Right lobe of liver (tissue), 6 donors: ENCODE measurements at regions not wholly inside any gene's neighbourhood (a gene's known extent, or its start where the extent isn't known, plus 50 kb on each side); places are given as distances from the start of the nearest gene placed in this dataset.
"Not testable (repeated sequence)": the region's sequence is repeated elsewhere in the genome, so short reads cannot be mapped to it uniquely, and the experiment has no call there.

ENCODE experiments used
- ATAC-seq, 4 donors: fragments of 200-7000 bp; cut with Tn5 transposase; one replicate each; pipeline ENCODE4 v1.9.1; 2020; ENCODE audit warnings: mild to moderate bottlenecking in 4 of 4, moderate library complexity in 4 of 4
- DNase-seq, 3 donors: peaks; one replicate each; pipeline ENCODE4 v3.0.0-alpha.2; 2020
- H3K27ac ChIP-seq, 3 donors: fragments of 200-600 bp; one replicate each; pipeline ENCODE4 v1.8.0; 2022
- H3K27me3 ChIP-seq, 2 donors: fragments of 200-600 bp; one replicate each; pipeline ENCODE4 v1.8.0; 2022
- H3K36me3 ChIP-seq, 4 donors: fragments of 200-600 bp; sonication (generic) in 1 of 4; one replicate each; pipeline versions ENCODE4 v1.5.1 to v1.8.0; 2017 to 2022; ENCODE audit warnings: control low read depth in 1 of 4
- H3K4me1 ChIP-seq, 4 donors: fragments of 200-600 bp; sonication (generic) in 1 of 4; one replicate each; pipeline versions ENCODE4 v1.5.1 to v1.8.0; 2017 to 2022; ENCODE audit warnings: control low read depth in 1 of 4
- H3K4me3 ChIP-seq, 3 donors: fragments of 200-600 bp; one replicate each; pipeline ENCODE4 v1.8.0; 2022
- H3K9me3 ChIP-seq, 4 donors: fragments of 200-600 bp; sonication (generic) in 1 of 4; one replicate each; pipeline versions ENCODE4 v1.5.1 to v1.8.0; 2017 to 2022; ENCODE audit warnings: control low read depth in 1 of 4
- POLR2A ChIP-seq: fragments of 450-650 bp; IDR thresholded peaks from one replicate; pipeline ENCODE4 v1.6.1; 2017; ENCODE audit warnings: antibody characterized with exemption, mild to moderate bottlenecking
- WGBS: methylation state at CpG from one replicate; pipeline ENCODE4 v1.1.6; 2018; ENCODE audit warnings: low coverage, low lambda C conversion rate; ENCODE audit not compliant: insufficient coverage; ENCODE audit errors: missing lambda C conversion rate; 5-methylcytosine and 5-hydroxymethylcytosine counted together
- intact Hi-C, 2 donors: fragments of 100-400 bp; cut with DNase I; formaldehyde crosslinking; loops; one replicate each; pipeline versions ENCODE4 v1.11.2 to v1.14.1; 2022
- TF ChIP-seq, protein P1 (sequence below), 4 donors: fragments of 200-600 bp in 3 of 4; fragments of 450-650 bp in 1 of 4; IDR thresholded peaks; one replicate each; pipeline versions ENCODE4 v1.5.1 to v1.8.0; 2016 to 2022; ENCODE audit warnings: antibody characterized with exemption in 4 of 4, mild to moderate bottlenecking in 2 of 4
- donor health status: DM: no; HTN: yes; CAD: no.
- donor health status: DM: no; HTN: no; CAD: no.
- donor health status: DM: no; HTN: no; CAD: no.
- donor health status: DM: no; HTN: yes; CAD: no.
- donor health status: DM: no; HTN: yes; CAD: no.

DNA sequence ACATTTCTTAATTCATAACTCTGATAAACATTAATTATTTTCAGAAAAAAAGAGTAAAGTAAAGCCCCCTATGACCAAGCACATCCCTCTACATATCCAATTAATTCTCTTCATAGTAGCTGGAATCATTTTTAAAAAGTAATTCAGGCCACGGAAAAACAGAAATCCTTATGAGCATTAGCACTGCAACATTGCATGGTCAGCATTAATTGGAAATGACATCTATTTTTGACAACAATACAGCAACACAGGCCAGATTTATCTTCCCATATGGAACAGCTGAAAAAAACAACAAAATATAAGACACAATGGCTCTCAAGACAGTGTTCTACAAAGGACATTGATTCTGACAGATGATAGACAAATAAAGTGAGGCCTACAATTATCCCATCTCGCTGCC lies 236.6 kb downstream of the TMA16 start:
- TF ChIP-seq, protein P1, sequence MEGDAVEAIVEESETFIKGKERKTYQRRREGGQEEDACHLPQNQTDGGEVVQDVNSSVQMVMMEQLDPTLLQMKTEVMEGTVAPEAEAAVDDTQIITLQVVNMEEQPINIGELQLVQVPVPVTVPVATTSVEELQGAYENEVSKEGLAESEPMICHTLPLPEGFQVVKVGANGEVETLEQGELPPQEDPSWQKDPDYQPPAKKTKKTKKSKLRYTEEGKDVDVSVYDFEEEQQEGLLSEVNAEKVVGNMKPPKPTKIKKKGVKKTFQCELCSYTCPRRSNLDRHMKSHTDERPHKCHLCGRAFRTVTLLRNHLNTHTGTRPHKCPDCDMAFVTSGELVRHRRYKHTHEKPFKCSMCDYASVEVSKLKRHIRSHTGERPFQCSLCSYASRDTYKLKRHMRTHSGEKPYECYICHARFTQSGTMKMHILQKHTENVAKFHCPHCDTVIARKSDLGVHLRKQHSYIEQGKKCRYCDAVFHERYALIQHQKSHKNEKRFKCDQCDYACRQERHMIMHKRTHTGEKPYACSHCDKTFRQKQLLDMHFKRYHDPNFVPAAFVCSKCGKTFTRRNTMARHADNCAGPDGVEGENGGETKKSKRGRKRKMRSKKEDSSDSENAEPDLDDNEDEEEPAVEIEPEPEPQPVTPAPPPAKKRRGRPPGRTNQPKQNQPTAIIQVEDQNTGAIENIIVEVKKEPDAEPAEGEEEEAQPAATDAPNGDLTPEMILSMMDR (IDR thresholded peaks at IDR 0.05): no peak
- no peak for TF ChIP-seq POLR2A
- no peaks in the 10 kb centered on the region for H3K4me1 ChIP-seq
- no peak for DNase-seq
- no peak overlapping the region for H3K4me3 ChIP-seq
- no peaks in the 10 kb centered on the region for H3K27me3 ChIP-seq
- H3K36me3 ChIP-seq: no peaks in the 10 kb centered on the region
- H3K9me3 ChIP-seq: peaks cover 0 to 2% (median 0%) of the 10 kb centered on the region in 4 donors
- WGBS: 67% methylated on average over 2 of the region's 2 CpGs
- no peak for ATAC-seq
- intact Hi-C loops: no loop called here
- H3K27ac ChIP-seq: no peak overlapping the region

DNA sequence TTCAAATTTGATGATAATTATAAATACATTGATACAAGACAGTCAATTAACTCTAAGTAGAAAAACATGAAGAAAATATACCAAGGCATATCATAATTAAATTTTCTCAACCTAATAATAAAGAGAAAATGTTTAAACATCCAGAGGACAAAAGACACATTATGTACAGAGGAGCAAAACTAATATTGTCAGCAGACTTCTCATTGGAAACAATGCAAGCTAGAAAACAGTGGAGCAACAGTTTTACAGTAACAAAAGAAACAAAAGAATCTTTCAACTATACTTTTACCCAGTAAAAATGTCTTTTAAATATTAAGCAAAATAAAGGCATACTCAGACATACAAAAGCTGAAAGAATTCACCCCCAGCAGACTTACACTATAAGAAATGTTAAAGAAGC lies 238.0 kb downstream of the TMA16 start:
- no peak overlapping the region for H3K27ac ChIP-seq
- ATAC-seq: no peak
- no peaks in the 10 kb centered on the region for H3K4me1 ChIP-seq
- peaks cover 0 to 2% (median 0%) of the 10 kb centered on the region in 4 donors for H3K9me3 ChIP-seq
- no peaks in the 10 kb centered on the region for H3K27me3 ChIP-seq
- TF ChIP-seq, protein P1 (IDR thresholded peaks at IDR 0.05): no peak
- TF ChIP-seq POLR2A: no peak
- no peak overlapping the region for H3K4me3 ChIP-seq
- H3K36me3 ChIP-seq: no peaks in the 10 kb centered on the region
- intact Hi-C loops: no loop called here
- DNase-seq: no peak

DNA sequence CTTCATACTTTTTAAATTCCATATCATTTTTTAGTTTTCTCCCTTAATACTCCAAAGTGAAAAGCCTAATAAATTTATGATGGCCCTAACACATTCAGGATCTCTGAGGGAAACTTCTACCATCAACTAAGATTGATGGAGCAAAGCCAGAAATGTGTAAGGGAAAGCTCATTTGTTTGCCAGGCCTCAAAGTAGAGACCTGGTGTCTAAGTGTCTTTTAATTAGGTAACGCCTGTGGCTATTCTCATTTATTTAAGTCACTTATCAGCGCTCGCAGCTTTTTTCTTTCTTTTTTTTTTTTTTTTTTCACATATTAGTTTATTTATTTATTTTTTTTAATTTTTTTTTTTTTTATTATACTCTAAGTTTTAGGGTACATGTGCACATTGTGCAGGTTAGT lies 242.4 kb downstream of the TMA16 start:
- no peaks in the 10 kb centered on the region for H3K4me1 ChIP-seq
- 71% methylated on average over 3 of the region's 3 CpGs for WGBS
- H3K27ac ChIP-seq: no peak overlapping the region
- TF ChIP-seq, protein P1 (IDR thresholded peaks at IDR 0.05): no peak
- no peak for TF ChIP-seq POLR2A
- H3K4me3 ChIP-seq: no peak overlapping the region
- no peak for ATAC-seq
- no peak for DNase-seq
- intact Hi-C loops: no loop called here
- H3K9me3 ChIP-seq: no peaks in the 10 kb centered on the region
- H3K27me3 ChIP-seq: no peaks in the 10 kb centered on the region
- no peaks in the 10 kb centered on the region for H3K36me3 ChIP-seq

- H3K36me3 ChIP-seq, DNase-seq, H3K27ac ChIP-seq, H3K9me3 ChIP-seq, H3K4me1 ChIP-seq, H3K4me3 ChIP-seq, intact Hi-C loops, ATAC-seq, H3K27me3 ChIP-seq: not testable (repeated sequence)
- 100% methylated on average over 3 of the region's 7 CpGs for WGBS
These were observed 243.4 kb downstream of the TMA16 start for GRCh38 chr4:163737846-163738245.

- Histone ChIP-seq H3K4me1 (no peaks in the 10 kb centered on the region), H3K4me3 (no peak overlapping the region), H3K36me3 (no peaks in the 10 kb centered on the region), H3K27ac (no peak overlapping the region), H3K27me3 (no peaks in the 10 kb centered on the region), H3K9me3 (no peaks in the 10 kb centered on the region)
- TF ChIP-seq, protein P1 (IDR thresholded peaks at IDR 0.05): no peak
- no peak for TF ChIP-seq POLR2A
- DNase-seq (no peak), ATAC-seq (no peak)
- intact Hi-C loops: no loop called here
These were observed 244.0 kb downstream of the TMA16 start for GRCh38 chr4:163738521-163738920.
